Endothelial cell (in vitro differentiated cells): ENCODE measurements at regions not wholly inside any gene's neighbourhood (a gene's known extent, or its start where the extent isn't known, plus 50 kb on each side); places are given as distances from the start of the nearest gene placed in this dataset.

Experiments used
- DNase-seq: peaks from one replicate; pipeline ENCODE4 v3.0.0; 2021; ENCODE audit warnings: low spot score
- H3K27ac Mint-ChIP-seq: one replicate; pipeline ENCODE4 v1.8.0; 2021; ENCODE audit warnings: mixed read lengths, inconsistent platforms; ENCODE audit not compliant: unreplicated experiment
- H3K27me3 Mint-ChIP-seq: one replicate; pipeline ENCODE4 v1.8.0; 2021; ENCODE audit warnings: mild to moderate bottlenecking, moderate library complexity, mixed read lengths, inconsistent platforms; ENCODE audit not compliant: unreplicated experiment
- H3K36me3 Mint-ChIP-seq: one replicate; pipeline ENCODE4 v1.8.0; 2021; ENCODE audit warnings: mild to moderate bottlenecking, low read depth, mixed read lengths, inconsistent platforms; ENCODE audit not compliant: unreplicated experiment
- H3K4me1 Mint-ChIP-seq: one replicate; pipeline ENCODE4 v1.8.0; 2021; ENCODE audit warnings: mild to moderate bottlenecking, mixed read lengths, inconsistent platforms; ENCODE audit not compliant: unreplicated experiment
- H3K4me3 Mint-ChIP-seq: one replicate; pipeline ENCODE4 v1.8.0; 2021; ENCODE audit warnings: mild to moderate bottlenecking, mixed read lengths, inconsistent platforms; ENCODE audit not compliant: unreplicated experiment
- H3K9me3 Mint-ChIP-seq: one replicate; pipeline ENCODE4 v1.8.0; 2021; ENCODE audit warnings: mixed read lengths, inconsistent platforms; ENCODE audit not compliant: unreplicated experiment
- TF ChIP-seq, protein P1 (sequence below): fragments of 200-600 bp; sonication (generic); IDR thresholded peaks from one replicate; pipeline ENCODE4 v1.5.0; 2021; ENCODE audit warnings: antibody characterized with exemption; ENCODE audit not compliant: unreplicated experiment

DNA sequence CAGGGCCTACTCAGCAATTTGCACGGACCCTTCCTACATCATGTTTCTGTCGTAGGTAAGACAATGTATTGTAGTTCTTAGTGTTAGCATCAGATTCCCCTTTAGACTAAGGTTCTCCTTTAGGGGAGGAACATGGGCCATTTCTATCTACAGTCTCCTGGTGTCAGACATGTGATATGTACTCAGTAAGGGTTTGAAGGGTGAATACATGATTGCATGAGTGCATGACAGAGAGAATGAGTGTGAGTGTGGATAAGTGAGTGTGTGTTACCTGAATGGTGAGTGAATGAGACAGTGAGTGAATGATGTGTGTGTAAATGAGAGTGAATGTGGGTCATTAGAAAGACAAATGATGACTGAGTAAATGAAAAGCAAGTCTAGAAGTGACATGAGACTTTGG is 476.8 kb downstream of the HAPSTR1 start:
- TF ChIP-seq, protein P1, sequence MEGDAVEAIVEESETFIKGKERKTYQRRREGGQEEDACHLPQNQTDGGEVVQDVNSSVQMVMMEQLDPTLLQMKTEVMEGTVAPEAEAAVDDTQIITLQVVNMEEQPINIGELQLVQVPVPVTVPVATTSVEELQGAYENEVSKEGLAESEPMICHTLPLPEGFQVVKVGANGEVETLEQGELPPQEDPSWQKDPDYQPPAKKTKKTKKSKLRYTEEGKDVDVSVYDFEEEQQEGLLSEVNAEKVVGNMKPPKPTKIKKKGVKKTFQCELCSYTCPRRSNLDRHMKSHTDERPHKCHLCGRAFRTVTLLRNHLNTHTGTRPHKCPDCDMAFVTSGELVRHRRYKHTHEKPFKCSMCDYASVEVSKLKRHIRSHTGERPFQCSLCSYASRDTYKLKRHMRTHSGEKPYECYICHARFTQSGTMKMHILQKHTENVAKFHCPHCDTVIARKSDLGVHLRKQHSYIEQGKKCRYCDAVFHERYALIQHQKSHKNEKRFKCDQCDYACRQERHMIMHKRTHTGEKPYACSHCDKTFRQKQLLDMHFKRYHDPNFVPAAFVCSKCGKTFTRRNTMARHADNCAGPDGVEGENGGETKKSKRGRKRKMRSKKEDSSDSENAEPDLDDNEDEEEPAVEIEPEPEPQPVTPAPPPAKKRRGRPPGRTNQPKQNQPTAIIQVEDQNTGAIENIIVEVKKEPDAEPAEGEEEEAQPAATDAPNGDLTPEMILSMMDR, result no peak
- Mint-ChIP-seq H3K27ac (no peak overlapping the region), H3K36me3 (no peaks in the 10 kb centered on the region), H3K4me1 (no peaks in the 10 kb centered on the region), H3K4me3 (no peak overlapping the region), H3K9me3 (no peaks in the 10 kb centered on the region), H3K27me3 (peaks cover 1% of the 10 kb centered on the region)
- DNase-seq, result no peak

DNA sequence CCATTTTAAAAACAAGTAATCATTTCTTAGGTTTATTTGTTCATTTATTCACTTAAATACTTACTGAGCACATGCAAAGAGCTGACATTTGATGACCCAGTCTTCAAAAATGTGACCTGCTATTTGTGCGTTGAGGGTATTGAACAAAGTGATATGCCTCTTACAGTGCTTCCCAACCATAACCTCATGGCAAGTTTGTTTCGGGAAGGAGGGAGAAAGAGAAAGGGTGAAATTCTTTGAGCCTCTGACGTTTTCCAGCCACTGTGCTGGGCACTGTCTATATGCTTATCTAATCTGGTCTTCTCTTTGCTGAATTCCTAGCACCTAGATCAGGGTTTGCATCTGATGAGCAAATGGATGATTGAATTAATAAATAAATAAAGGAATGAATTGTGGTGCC is 479.1 kb downstream of the HAPSTR1 start:
- TF ChIP-seq, protein P1, result no peak
- H3K36me3 Mint-ChIP-seq, result no peaks in the 10 kb centered on the region
- no peaks in the 10 kb centered on the region for H3K4me1 Mint-ChIP-seq
- no peak for DNase-seq
- no peaks in the 10 kb centered on the region for H3K9me3 Mint-ChIP-seq
- peaks cover 2% of the 10 kb centered on the region for H3K27me3 Mint-ChIP-seq
- no peak overlapping the region for H3K27ac Mint-ChIP-seq
- no peak overlapping the region for H3K4me3 Mint-ChIP-seq

DNA sequence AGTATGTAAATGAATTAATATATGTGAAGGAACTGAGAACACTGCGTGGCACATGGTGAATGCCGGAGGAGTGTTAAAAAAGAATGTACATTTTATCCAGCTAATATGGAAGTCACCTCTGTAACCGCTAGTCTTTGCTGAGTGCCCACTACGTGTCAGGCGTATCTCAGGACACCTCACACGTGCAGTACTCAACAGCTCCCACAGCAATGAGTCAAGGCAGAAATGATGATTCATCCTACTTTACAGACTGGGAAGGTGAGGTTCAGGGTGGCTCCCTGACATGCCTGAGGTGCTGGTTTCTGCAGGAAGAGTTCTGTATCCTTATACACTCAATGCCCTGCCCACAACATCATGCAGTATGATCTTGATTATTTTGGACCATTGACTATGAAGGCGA is 487.0 kb downstream of the HAPSTR1 start:
- Mint-ChIP-seq H3K9me3 (no peaks in the 10 kb centered on the region), H3K27ac (no peak overlapping the region), H3K4me1 (no peaks in the 10 kb centered on the region), H3K4me3 (no peak overlapping the region), H3K36me3 (no peaks in the 10 kb centered on the region), H3K27me3 (peaks cover 2% of the 10 kb centered on the region)
- TF ChIP-seq, protein P1, result no peak
- DNase-seq, result no peak

DNA sequence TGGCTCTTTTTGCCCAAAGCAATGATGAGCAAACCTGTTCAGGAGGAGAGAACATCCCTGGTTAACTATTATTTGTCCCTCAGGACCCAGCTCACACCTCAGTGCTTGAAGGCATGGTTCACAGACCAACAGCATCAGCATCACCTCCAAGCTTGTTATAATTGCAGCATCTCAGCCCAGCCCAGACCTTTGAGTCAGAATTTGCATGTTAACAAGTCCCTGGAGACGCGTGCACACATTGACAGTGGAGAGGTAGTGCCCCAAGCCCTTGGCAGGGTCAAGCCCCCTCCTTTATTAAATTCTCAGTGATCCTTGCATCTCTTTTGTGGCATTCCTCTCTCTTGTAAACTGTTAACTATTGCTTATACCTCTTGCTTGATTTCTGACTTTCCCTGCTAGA is 488.6 kb downstream of the HAPSTR1 start:
- no peaks in the 10 kb centered on the region for H3K27me3 Mint-ChIP-seq
- no peak overlapping the region for H3K4me3 Mint-ChIP-seq
- TF ChIP-seq, protein P1, result no peak

DNA sequence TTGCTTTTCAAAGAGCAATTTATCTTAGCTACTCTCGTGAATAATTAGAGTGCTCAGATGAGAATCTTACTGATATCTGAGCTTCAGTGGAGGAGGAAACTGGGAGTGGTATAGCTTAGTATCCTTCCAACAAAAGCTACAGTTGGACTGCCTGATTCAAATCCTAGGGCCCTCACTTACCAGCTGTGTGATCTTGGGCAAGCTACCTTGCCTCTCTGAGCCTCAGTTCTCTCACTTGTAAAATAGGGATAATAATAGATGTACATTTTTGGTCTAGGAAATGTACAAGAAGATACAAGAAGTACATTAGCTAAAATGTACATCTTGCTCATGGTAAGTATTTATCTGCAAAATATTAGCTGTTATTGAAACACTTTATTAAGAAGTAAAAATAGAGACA is 502.0 kb downstream of the HAPSTR1 start:
- H3K9me3 Mint-ChIP-seq, result no peaks in the 10 kb centered on the region
- TF ChIP-seq, protein P1, result no peak
- H3K4me1 Mint-ChIP-seq, result no peaks in the 10 kb centered on the region
- DNase-seq, result no peak
- no peak overlapping the region for H3K4me3 Mint-ChIP-seq
- H3K36me3 Mint-ChIP-seq, result no peaks in the 10 kb centered on the region
- peaks cover under 1% of the 10 kb centered on the region for H3K27me3 Mint-ChIP-seq
- no peak overlapping the region for H3K27ac Mint-ChIP-seq

More for the DNA sequence above, 488.6 kb downstream of the HAPSTR1 start:
- H3K27ac Mint-ChIP-seq, result no peak overlapping the region
- no peaks in the 10 kb centered on the region for H3K4me1 Mint-ChIP-seq
- no peak for DNase-seq
- no peaks in the 10 kb centered on the region for H3K36me3 Mint-ChIP-seq
- H3K9me3 Mint-ChIP-seq, result no peaks in the 10 kb centered on the region
